GM18907 (cell line): ENCODE measurements at regions not wholly inside any gene's neighbourhood (a gene's known extent, or its start where the extent isn't known, plus 50 kb on each side); places are given as distances from the start of the nearest gene placed in this dataset.
A peak's percentile ranks its signal among the peaks of the same experiment; 100 is the strongest.

Experiments used
- ATAC-seq: cut with Tn5 transposase; IDR thresholded peaks from one replicate; pipeline ENCODE4 v1.9.1; 2021; ENCODE audit warnings: mild to moderate bottlenecking, moderate library complexity; ENCODE audit not compliant: unreplicated experiment

- ATAC-seq, result no peak
Observed at GRCh38 chr6:25061289-25061936, 125.7 kb upstream of the RIPOR2 start.

GRCh38 chr6:25062070-25062811 is 126.5 kb upstream of the RIPOR2 start:
- ATAC-seq, result no peak

- ATAC-seq, result no peak
Observed at GRCh38 chr6:25064006-25064405, 128.2 kb upstream of the RIPOR2 start.

DNA sequence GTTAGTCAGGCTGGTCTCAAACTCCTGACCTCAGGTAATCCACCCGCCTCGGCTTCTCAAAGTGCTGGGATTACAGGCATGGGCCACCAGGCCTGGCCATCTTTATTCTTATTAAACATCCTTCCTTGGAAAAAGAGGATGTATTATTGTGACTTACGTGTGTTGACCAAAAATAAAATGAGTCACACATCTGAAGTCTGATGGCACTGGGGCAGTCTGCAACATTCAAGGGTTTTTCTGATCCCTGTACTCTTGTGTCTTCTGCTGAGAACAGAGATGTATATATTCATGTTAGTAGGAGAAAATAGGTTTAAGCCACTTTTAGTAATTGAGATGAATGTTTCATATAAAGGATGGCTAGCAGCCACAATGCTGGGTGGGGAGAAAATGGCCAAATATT is 129.9 kb upstream of the RIPOR2 start:
- ATAC-seq, result no peak

- no peak for ATAC-seq
Observed at GRCh38 chr6:25066593-25066992, 130.8 kb upstream of the RIPOR2 start.

DNA sequence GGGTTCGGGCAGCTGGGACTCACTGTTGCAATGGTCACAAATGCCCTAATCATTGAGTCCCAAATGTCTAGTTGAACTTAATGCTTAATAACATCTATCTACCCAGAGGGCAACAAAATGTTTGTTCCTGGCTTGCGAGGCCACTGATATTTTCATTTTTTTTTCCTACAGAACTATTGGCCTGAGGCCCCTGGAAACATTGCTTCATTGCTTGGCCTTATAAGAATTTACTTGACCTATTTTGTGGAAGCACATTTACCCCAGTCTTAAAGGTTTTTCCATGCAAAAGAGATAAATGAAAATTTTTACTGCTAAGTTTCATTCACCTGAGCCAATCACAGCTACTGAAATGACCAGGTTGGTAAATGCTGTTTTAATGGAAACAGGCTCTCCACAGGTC is 133.1 kb upstream of the RIPOR2 start:
- no peak for ATAC-seq

- peak; percentile 78 for ATAC-seq
Observed at GRCh38 chr6:25070547-25071366, 135.0 kb upstream of the RIPOR2 start.

- ATAC-seq, result no peak
Observed at GRCh38 chr6:25078141-25078540, 142.4 kb upstream of the RIPOR2 start.

DNA sequence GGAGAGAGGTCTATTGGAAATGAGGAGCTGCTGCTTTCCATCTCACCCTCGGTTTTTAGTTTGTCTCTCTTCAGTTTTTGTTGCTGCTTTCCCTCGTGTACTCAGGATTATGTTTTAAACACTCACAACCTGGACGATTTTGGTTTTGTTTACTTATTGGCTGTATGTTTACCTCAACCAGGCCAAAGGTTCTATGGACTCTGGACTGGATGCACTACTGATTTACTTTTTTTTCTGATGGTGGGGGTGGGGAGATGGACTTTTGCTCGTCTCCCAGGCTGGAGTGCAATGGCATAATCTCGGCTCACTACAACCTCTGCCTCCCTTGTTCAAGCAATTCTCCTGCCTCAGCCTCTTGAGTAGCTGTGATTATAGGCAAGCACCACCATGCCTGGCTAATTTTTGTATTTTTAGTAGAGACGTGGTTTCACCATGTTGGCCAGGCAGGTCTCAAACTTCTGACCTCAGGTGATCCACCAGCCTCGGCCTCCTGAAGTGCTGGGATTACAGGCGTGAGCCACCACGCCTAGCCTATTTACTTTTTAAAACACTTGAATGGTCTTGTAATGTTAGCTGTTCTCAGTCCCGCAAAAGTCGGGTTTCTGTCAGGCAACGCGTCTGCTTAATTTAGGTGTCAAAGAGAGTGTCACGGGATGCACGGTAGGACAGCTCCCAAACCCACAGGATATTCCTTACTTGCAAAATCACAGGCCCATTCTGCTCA is 148.2 kb upstream of the RIPOR2 start:
- ATAC-seq, result no peak

DNA sequence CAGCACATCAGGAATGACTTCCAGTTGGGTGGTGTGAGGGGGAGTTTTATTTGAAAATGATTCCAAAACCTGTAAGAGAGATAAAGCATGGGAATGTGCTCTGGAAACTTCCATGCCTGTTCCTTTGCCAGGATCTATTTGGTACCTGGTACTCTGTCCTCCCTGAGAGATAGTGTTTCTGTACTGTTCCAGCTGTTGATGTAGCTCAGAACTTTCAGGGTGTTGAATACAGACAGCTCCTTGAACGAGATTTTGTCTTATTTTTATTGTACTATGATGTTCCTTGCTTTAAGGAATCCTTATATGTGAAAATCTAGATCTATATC is 148.7 kb upstream of the RIPOR2 start:
- no peak for ATAC-seq

DNA sequence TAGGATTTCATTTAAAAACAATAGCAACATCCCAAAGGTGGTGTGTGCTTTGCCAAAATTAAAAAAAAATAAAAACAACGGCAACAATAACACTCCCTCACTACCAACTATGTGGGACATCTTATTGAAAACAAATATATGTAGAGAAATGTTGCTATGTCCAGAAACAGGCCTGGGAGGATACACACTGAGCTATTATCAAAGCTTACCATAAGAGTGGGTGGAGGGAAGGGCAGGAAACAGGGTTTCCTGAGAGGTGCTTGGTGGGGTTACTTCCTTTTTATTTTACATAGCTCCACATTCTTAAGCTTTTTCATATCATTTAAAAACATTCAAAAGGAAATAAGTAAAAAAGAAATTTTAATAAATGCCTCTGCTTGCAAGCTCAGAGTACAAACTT is 150.0 kb upstream of the RIPOR2 start:
- no peak for ATAC-seq

- ATAC-seq, result no peak
Observed at GRCh38 chr6:25086500-25087091, 150.8 kb upstream of the RIPOR2 start.

- no peak for ATAC-seq
Observed at GRCh38 chr6:25088513-25088912, 152.8 kb upstream of the RIPOR2 start.

- no peak for ATAC-seq
Observed at GRCh38 chr6:25089442-25089841, 153.7 kb upstream of the RIPOR2 start.

DNA sequence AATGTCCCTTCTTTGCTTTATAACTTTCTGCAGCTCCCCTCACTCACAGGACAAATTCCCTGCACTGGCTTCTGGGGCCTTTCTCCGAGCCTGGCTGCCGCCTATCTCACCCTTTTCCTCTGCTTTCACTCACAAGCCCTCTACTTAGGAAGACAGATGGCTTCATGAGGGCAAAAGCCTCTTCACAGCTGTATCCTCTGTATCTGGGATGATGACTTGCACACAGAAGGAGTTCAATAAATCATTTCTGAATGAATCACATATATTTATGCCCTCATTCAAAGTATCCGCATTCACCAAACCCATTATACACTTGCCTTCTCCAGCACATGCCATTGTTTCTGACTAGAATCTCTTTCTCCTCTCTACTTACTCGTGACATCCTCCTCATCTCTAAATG is 159.0 kb upstream of the RIPOR2 start:
- no peak for ATAC-seq

- ATAC-seq, result no peak
Observed at GRCh38 chr6:25100288-25100687, 164.5 kb upstream of the RIPOR2 start.

DNA sequence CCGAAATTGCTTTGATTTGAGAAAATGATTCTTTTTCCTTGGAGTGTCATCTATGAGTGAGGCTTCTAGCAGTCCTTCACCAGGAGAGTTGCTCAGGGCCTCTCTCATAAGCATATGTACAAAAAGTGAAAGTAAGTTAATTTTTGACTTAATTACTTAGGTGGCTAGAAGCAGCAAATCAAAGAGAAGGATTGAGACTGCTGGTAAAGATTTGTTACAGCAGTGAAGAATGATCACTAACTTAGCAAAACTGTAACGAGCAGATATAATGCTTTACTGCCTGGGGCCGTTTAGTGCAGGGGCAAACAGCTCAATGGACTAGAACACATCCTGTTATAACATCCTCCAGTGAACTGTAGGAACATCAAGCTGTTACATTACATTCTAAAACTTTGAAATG is 167.8 kb upstream of the RIPOR2 start:
- peak; percentile 68 for ATAC-seq

- no peak for ATAC-seq
Observed at GRCh38 chr6:25105070-25105925, 169.5 kb upstream of the RIPOR2 start.

GRCh38 chr6:25107218-25107617 is 171.5 kb upstream of the RIPOR2 start:
- ATAC-seq, result peak; percentile 66

GRCh38 chr6:25111782-25112181 is 167.4 kb upstream of the CARMIL1 start:
- no peak for ATAC-seq
